DOHH2 (cell line): ENCODE measurements at regions not wholly inside any gene's neighbourhood (a gene's known extent, or its start where the extent isn't known, plus 50 kb on each side); places are given as distances from the start of the nearest gene placed in this dataset.
"Not testable (repeated sequence)": the region's sequence is repeated elsewhere in the genome, so short reads cannot be mapped to it uniquely, and the experiment has no call there.

Experiments
- H3F3A ChIP-seq: fragments of 200-600 bp; sonication (generic), shearing (Covaris generic); 2 replicates; pipeline ENCODE4 v1.6.0; 2016; ENCODE audit warnings: antibody characterized with exemption, mild to moderate bottlenecking; ENCODE audit not compliant: control insufficient read depth, insufficient read depth
- H3K27ac ChIP-seq: fragments of 200-600 bp; sonication (generic); 2 replicates; pipeline ENCODE4 v1.5.1; 2014; ENCODE audit warnings: low read depth, mild to moderate bottlenecking, low read length, moderate library complexity
- H3K27me3 ChIP-seq: fragments of 200-600 bp; sonication (generic); 2 replicates; pipeline ENCODE4 v1.6.1; 2014; ENCODE audit warnings: mild to moderate bottlenecking, low read length, mixed read lengths; ENCODE audit not compliant: control insufficient read depth
- H3K36me3 ChIP-seq: fragments of 200-600 bp; sonication (generic); 2 replicates; pipeline ENCODE4 v1.6.1; 2014; ENCODE audit warnings: mild to moderate bottlenecking, low read length, moderate library complexity, mixed read lengths; ENCODE audit not compliant: control insufficient read depth
- H3K4me1 ChIP-seq: fragments of 200-600 bp; sonication (generic); 2 replicates; pipeline ENCODE4 v1.6.1; 2014; ENCODE audit warnings: mild to moderate bottlenecking, low read length, mixed read lengths; ENCODE audit not compliant: control insufficient read depth
- H3K4me2 ChIP-seq: fragments of 200-600 bp; sonication (generic); 2 replicates; pipeline ENCODE4 v1.6.0; 2014; ENCODE audit warnings: mild to moderate bottlenecking, low read length, moderate library complexity
- H3K4me3 ChIP-seq: fragments of 200-600 bp; sonication (generic); 2 replicates; pipeline ENCODE4 v1.5.1; 2014; ENCODE audit warnings: mild to moderate bottlenecking, low read length, mixed read lengths
- H3K79me2 ChIP-seq: fragments of 200-600 bp; sonication (generic); 2 replicates; pipeline ENCODE4 v1.6.1; 2014; ENCODE audit warnings: mild to moderate bottlenecking, low read length, mixed read lengths; ENCODE audit not compliant: control insufficient read depth
- H3K9me2 ChIP-seq: fragments of 200-600 bp; sonication (generic); replicated peaks from 2 replicates; pipeline ENCODE4 v1.6.1; 2014; ENCODE audit warnings: mild to moderate bottlenecking, low read length, mixed read lengths; ENCODE audit not compliant: control insufficient read depth
- H3K9me3 ChIP-seq: fragments of 200-600 bp; sonication (generic); 2 replicates; pipeline ENCODE4 v1.6.1; 2014; ENCODE audit warnings: antibody characterized with exemption, low read length, mixed read lengths; ENCODE audit not compliant: control insufficient read depth, insufficient read depth
- H4K20me1 ChIP-seq: fragments of 200-600 bp; sonication (generic); 2 replicates; pipeline ENCODE4 v1.6.0; 2014; ENCODE audit warnings: low read depth, mild to moderate bottlenecking, antibody characterized with exemption, low read length, moderate library complexity; ENCODE audit not compliant: control insufficient read depth, insufficient read depth
- CTCF ChIP-seq: fragments of 200-600 bp; sonication (generic); IDR thresholded peaks from one replicate; pipeline ENCODE4 v1.5.1; 2014; ENCODE audit warnings: antibody characterized with exemption, mild to moderate bottlenecking, low read depth, low read length; ENCODE audit not compliant: poor library complexity, severe bottlenecking
- EZH2phosphoT487 ChIP-seq: fragments of 200-600 bp; sonication (generic); IDR thresholded peaks from 2 replicates; pipeline ENCODE4 v1.6.1; 2017; ENCODE audit warnings: borderline replicate concordance, mild to moderate bottlenecking, antibody characterized with exemption, low read length, moderate library complexity, mixed read lengths

GRCh38 chr1:70504176-70504820 is 93.2 kb downstream of the CTH start:
- Histone ChIP-seq H3F3A (no peaks in the 10 kb centered on the region), H3K36me3 (no peaks in the 10 kb centered on the region), H3K4me2 (no peak overlapping the region), H3K4me1 (no peaks in the 10 kb centered on the region), H3K79me2 (no peaks in the 10 kb centered on the region), H3K27ac (no peak overlapping the region), H4K20me1 (no peaks in the 10 kb centered on the region), H3K9me2 (no peaks in the 10 kb centered on the region), H3K9me3 (no peaks in the 10 kb centered on the region), H3K4me3 (no peak overlapping the region), H3K27me3 (peaks cover 11% of the 10 kb centered on the region; the same call in 1 of the 2 replicates)
- TF ChIP-seq EZH2phosphoT487, result no peak
- TF ChIP-seq CTCF, result no peak

GRCh38 chr1:70504821-70505193 is 93.7 kb downstream of the CTH start:
- H4K20me1 ChIP-seq, result no peaks in the 10 kb centered on the region
- no peak for TF ChIP-seq EZH2phosphoT487
- no peak for TF ChIP-seq CTCF
- no peaks in the 10 kb centered on the region for H3K9me2 ChIP-seq
- no peaks in the 10 kb centered on the region for H3K79me2 ChIP-seq
- H3K27ac ChIP-seq, result no peak overlapping the region
- no peak overlapping the region for H3K4me3 ChIP-seq
- H3K27me3 ChIP-seq, result peaks cover 11% of the 10 kb centered on the region; the same call in 1 of the 2 replicates
- no peaks in the 10 kb centered on the region for H3K36me3 ChIP-seq
- no peaks in the 10 kb centered on the region for H3F3A ChIP-seq
- no peak overlapping the region for H3K4me2 ChIP-seq
- H3K4me1 ChIP-seq, result no peaks in the 10 kb centered on the region
- no peaks in the 10 kb centered on the region for H3K9me3 ChIP-seq

GRCh38 chr1:70507991-70508390 is 96.9 kb downstream of the CTH start:
- not testable (repeated sequence) for H4K20me1 ChIP-seq, H3K9me3 ChIP-seq, H3K36me3 ChIP-seq, H3F3A ChIP-seq, H3K4me2 ChIP-seq, H3K79me2 ChIP-seq, H3K27ac ChIP-seq, H3K9me2 ChIP-seq, H3K4me3 ChIP-seq, H3K4me1 ChIP-seq
- H3K27me3 ChIP-seq, result peaks cover 10% of the 10 kb centered on the region; the same call in 1 of the 2 replicates

- no peaks in the 10 kb centered on the region for H3K4me1 ChIP-seq
- H3K9me2 ChIP-seq, result no peaks in the 10 kb centered on the region
- H3K27me3 ChIP-seq, result peaks cover 8% of the 10 kb centered on the region; the same call in 1 of the 2 replicates
- H4K20me1 ChIP-seq, result no peaks in the 10 kb centered on the region
- TF ChIP-seq CTCF (peak; percentile 63), EZH2phosphoT487 (no peak)
- no peaks in the 10 kb centered on the region for H3K9me3 ChIP-seq
- no peak overlapping the region for H3K27ac ChIP-seq
- no peak overlapping the region for H3K4me2 ChIP-seq
- no peaks in the 10 kb centered on the region for H3K36me3 ChIP-seq
- no peak overlapping the region for H3K4me3 ChIP-seq
- no peaks in the 10 kb centered on the region for H3K79me2 ChIP-seq
- H3F3A ChIP-seq, result no peaks in the 10 kb centered on the region
Measured at GRCh38 chr1:70509996-70510876, 99.2 kb downstream of the CTH start.
